Sigmoid colon (tissue), 6 donors: ENCODE measurements at regions not wholly inside any gene's neighbourhood (a gene's known extent, or its start where the extent isn't known, plus 50 kb on each side); places are given as distances from the start of the nearest gene placed in this dataset.

Source experiments
- DNase-seq: peaks from one replicate; pipeline ENCODE4 v3.0.0-alpha.2; 2019
- H3K27ac ChIP-seq, 4 donors: fragments of 200-600 bp; sonication (generic); one replicate each; pipeline ENCODE4 v1.5.1; 2016 to 2019; ENCODE audit warnings: mild to moderate bottlenecking in 1 of 4
- H3K27me3 ChIP-seq, 3 donors: fragments of 200-600 bp; sonication (generic); one replicate each; pipeline ENCODE4 v1.5.1; 2019; ENCODE audit warnings: mild to moderate bottlenecking in 1 of 3
- H3K36me3 ChIP-seq, 4 donors: fragments of 200-600 bp; sonication (generic); one replicate each; pipeline ENCODE4 v1.5.1; 2016 to 2019
- H3K4me1 ChIP-seq, 4 donors: fragments of 200-600 bp; sonication (generic); one replicate each; pipeline ENCODE4 v1.5.1; 2017 to 2019
- H3K4me3 ChIP-seq, 4 donors: fragments of 200-600 bp; sonication (generic); one replicate each; pipeline ENCODE4 v1.5.1; 2017 to 2019; ENCODE audit warnings: mild to moderate bottlenecking in 2 of 4, moderate library complexity in 1 of 4
- H3K9me3 ChIP-seq, 4 donors: fragments of 200-600 bp in 3 of 4; sonication (generic) in 3 of 4; one replicate each; pipeline versions ENCODE4 v1.5.1 to v1.6.1; 2013 to 2019
- EP300 ChIP-seq, 4 donors: sonication (generic); formaldehyde crosslinking; IDR thresholded peaks; one replicate each; pipeline ENCODE4 v1.6.1; 2017; ENCODE audit warnings: antibody characterized with exemption in 4 of 4
- POLR2A ChIP-seq, 2 donors: fragments of 450-650 bp; IDR thresholded peaks; one replicate each; pipeline ENCODE4 v1.6.1; 2016; ENCODE audit warnings: antibody characterized with exemption in 2 of 2, mild to moderate bottlenecking in 2 of 2, moderate library complexity in 2 of 2
- POLR2AphosphoS5 ChIP-seq, 4 donors: sonication (generic); formaldehyde crosslinking; IDR thresholded peaks; one replicate each; pipeline ENCODE4 v1.6.1; 2017; ENCODE audit warnings: antibody characterized with exemption in 4 of 4
- WGBS, 2 donors: extraction: QIAGEN DNeasy Blood & Tissue Kit; methylation state at CpG; one replicate each; pipeline ENCODE4 v1.1.7; 2013; 5-methylcytosine and 5-hydroxymethylcytosine counted together
- intact Hi-C: fragments of 100-400 bp; cut with DNase I; formaldehyde crosslinking; loops from one replicate; pipeline ENCODE4 v1.15.1; 2023
- TF ChIP-seq, protein P1 (sequence below), 4 experiments: fragments of 450-650 bp in 3 of 4; fragments of 200-600 bp in 1 of 4; IDR thresholded peaks; one replicate each; pipeline ENCODE4 v1.5.1; 2016 to 2019; ENCODE audit warnings: antibody characterized with exemption in 4 of 4, mild to moderate bottlenecking in 3 of 4, moderate library complexity in 2 of 4
- donor health status: healthy with polysubstance abuse.
- donor health status: healthy.

DNA sequence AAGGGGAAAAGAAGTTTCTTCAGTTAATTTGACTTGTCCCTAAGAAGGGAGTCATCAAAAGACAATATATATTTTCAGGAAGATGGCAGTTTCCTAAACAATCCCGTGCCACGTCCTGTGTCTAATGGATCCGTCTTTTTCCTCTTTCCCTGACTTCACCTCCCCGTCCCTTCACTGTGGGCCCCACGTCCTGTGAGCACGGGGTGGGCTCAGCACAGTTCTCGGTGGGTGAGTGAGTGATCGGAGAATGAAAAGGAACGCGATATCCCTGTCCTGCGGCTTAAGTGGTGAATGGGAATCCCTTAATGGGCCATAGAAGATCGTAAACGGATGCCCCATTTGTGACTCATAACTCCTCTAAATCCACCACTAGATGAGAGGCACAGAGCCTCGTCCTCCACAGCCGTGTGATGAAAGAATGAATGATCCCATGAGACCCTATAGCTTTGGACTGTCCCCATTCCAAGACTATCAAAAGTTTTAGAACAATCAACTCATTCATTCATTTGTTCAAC is 63.5 kb upstream of the PITRM1 start:
- H3K27ac ChIP-seq: no peak overlapping the region
- no peaks in the 10 kb centered on the region for H3K27me3 ChIP-seq
- H3K4me3 ChIP-seq: no peak overlapping the region
- H3K36me3 ChIP-seq: no peaks in the 10 kb centered on the region
- peaks cover 0 to 17% (median 3%) of the 10 kb centered on the region in 4 donors for H3K4me1 ChIP-seq
- H3K9me3 ChIP-seq: no peaks in the 10 kb centered on the region
- TF ChIP-seq POLR2A (IDR thresholded peaks at IDR 0.05) (no peak), EP300 (IDR thresholded peaks at IDR 0.05) (no peak), POLR2AphosphoS5 (IDR thresholded peaks at IDR 0.05) (no peak)
- TF ChIP-seq, protein P1, sequence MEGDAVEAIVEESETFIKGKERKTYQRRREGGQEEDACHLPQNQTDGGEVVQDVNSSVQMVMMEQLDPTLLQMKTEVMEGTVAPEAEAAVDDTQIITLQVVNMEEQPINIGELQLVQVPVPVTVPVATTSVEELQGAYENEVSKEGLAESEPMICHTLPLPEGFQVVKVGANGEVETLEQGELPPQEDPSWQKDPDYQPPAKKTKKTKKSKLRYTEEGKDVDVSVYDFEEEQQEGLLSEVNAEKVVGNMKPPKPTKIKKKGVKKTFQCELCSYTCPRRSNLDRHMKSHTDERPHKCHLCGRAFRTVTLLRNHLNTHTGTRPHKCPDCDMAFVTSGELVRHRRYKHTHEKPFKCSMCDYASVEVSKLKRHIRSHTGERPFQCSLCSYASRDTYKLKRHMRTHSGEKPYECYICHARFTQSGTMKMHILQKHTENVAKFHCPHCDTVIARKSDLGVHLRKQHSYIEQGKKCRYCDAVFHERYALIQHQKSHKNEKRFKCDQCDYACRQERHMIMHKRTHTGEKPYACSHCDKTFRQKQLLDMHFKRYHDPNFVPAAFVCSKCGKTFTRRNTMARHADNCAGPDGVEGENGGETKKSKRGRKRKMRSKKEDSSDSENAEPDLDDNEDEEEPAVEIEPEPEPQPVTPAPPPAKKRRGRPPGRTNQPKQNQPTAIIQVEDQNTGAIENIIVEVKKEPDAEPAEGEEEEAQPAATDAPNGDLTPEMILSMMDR (IDR thresholded peaks at IDR 0.05): no peak
- DNase-seq: no peak
- WGBS, 2 donors: 90 to 93% methylated on average over 15 of the region's 15 CpGs
- intact Hi-C loops: loop anchor here (5.0 to 10.0 kb wide), 3 partner anchors 39 to 1416 kb away; no protein-coding TSS in a partner anchor

GRCh38 chr10:3235395-3235794 is 62.8 kb upstream of the PITRM1 start:
- Histone ChIP-seq H3K27me3 (no peaks in the 10 kb centered on the region), H3K36me3 (no peaks in the 10 kb centered on the region), H3K4me3 (no peak overlapping the region), H3K4me1 (peaks cover 0 to 17% (median 3%) of the 10 kb centered on the region in 4 donors), H3K9me3 (no peaks in the 10 kb centered on the region), H3K27ac (no peak overlapping the region)
- no peak for DNase-seq
- 90 to 92% methylated on average over 10 of the region's 10 CpGs for WGBS, 2 donors
- intact Hi-C loops: loop anchor here (5.0 to 10.0 kb wide), 3 partner anchors 38 to 1417 kb away; no protein-coding TSS in a partner anchor
- no peak for TF ChIP-seq POLR2AphosphoS5 (IDR thresholded peaks at IDR 0.05)
- no peak for TF ChIP-seq POLR2A (IDR thresholded peaks at IDR 0.05)
- no peak for TF ChIP-seq EP300 (IDR thresholded peaks at IDR 0.05)
- TF ChIP-seq, protein P1 (IDR thresholded peaks at IDR 0.05): no peak

- Histone ChIP-seq H3K27ac (no peak overlapping the region), H3K9me3 (no peaks in the 10 kb centered on the region), H3K36me3 (no peaks in the 10 kb centered on the region), H3K27me3 (no peaks in the 10 kb centered on the region), H3K4me3 (no peak overlapping the region), H3K4me1 (peaks cover 0 to 9% (median 0%) of the 10 kb centered on the region in 4 donors)
- no peak for DNase-seq
- intact Hi-C loops: loop anchor here (10.0 kb wide), 1 partner anchor 1271 kb away; no protein-coding TSS in a partner anchor
- WGBS, 2 donors: 87 to 90% methylated on average over 5 of the region's 5 CpGs
- no peak for TF ChIP-seq EP300 (IDR thresholded peaks at IDR 0.05)
These were observed 61.0 kb upstream of the PITRM1 start for GRCh38 chr10:3233486-3233990.

- no peak overlapping the region for H3K27ac ChIP-seq
These were observed 59.6 kb upstream of the PITRM1 start for GRCh38 chr10:3231951-3232730.

More at GRCh38 chr10:3231951-3232730, 59.6 kb upstream of the PITRM1 start:
- Histone ChIP-seq H3K36me3 (no peaks in the 10 kb centered on the region), H3K4me3 (no peak overlapping the region), H3K9me3 (no peaks in the 10 kb centered on the region), H3K27me3 (no peaks in the 10 kb centered on the region), H3K4me1 (peaks cover 0 to 14% (median 10%) of the 10 kb centered on the region in 4 donors)
- DNase-seq: no peak
- intact Hi-C loops: loop anchor here (10.0 kb wide), 1 partner anchor 1273 kb away; no protein-coding TSS in a partner anchor
- WGBS, 2 donors: 92 to 94% methylated on average over 12 of the region's 12 CpGs
- TF ChIP-seq POLR2A (IDR thresholded peaks at IDR 0.05) (no peak), EP300 (IDR thresholded peaks at IDR 0.05) (no peak), POLR2AphosphoS5 (IDR thresholded peaks at IDR 0.05) (no peak)
- TF ChIP-seq, protein P1 (IDR thresholded peaks at IDR 0.05): no peak
